GM19328 (cell line): ENCODE measurements at regions not wholly inside any gene's neighbourhood (a gene's known extent, or its start where the extent isn't known, plus 50 kb on each side); places are given as distances from the start of the nearest gene placed in this dataset.

Experiments
- ATAC-seq: cut with Tn5 transposase; IDR thresholded peaks from one replicate; pipeline ENCODE4 v1.9.1; 2021; ENCODE audit warnings: mild to moderate bottlenecking, moderate library complexity; ENCODE audit not compliant: unreplicated experiment

DNA sequence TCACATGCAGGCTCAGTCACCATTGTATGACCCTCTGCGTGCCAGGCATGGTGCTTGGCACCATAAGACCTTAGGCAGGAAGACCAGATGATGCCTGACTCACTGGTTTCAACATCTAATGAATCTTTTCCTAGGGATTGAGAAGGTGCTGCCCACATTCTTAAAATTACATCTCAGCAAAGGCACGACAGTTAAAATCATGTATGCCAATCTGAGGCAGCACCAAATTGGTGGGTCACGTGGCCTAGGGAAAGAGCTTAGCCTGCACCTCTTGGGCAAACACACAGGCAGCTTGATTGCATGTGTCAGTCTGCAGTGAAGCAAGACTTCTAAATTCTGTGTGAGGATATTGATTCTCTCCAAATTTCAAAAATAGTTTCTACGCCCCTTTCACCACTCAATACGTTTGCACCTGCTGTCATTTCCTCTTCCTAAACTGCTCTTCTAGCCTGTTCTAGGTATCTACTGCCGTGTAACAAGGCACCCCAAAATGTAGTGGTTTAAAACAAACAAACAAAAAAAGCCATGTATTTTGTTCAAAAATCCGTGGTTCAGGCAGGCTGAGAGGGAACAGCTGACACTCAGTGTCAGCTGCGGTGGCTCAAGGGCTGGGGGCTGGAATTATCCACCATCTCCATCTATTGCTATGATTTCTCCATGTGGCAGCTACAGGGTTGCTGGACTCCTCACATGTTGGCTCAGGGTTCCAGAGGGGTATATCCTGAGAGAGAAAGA lies 160.2 kb upstream of the FGGY start:
- no peak for ATAC-seq

GRCh38 chr1:59137276-59137615 lies 159.6 kb upstream of the FGGY start:
- no peak for ATAC-seq

DNA sequence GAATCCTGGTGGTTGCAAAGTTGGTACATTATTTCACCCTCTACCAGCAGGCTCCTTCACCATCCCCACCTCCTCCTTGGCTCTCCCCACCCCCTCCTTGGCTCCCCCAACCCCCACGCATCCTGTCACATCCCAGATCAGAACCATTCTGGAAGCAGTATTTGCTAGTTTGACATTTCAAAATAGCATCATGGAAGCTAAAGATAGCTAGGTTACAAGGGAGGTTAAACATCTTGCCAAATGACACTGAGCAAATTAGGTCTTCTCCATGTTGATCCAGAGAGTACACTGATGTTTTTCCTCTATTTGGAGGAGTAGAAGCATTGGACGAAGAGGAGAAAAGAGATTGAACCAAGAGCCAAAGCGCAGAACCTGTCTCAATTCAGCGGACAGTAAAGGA lies 158.9 kb upstream of the FGGY start:
- ATAC-seq: no peak

- ATAC-seq: no peak
Measured at GRCh38 chr1:59138402-59138801, 158.5 kb upstream of the FGGY start.

- ATAC-seq: no peak
Measured at GRCh38 chr1:59139396-59139795, 157.5 kb upstream of the FGGY start.

GRCh38 chr1:59141267-59141863 lies 155.5 kb upstream of the FGGY start:
- ATAC-seq: no peak

- no peak for ATAC-seq
Measured at GRCh38 chr1:59142311-59143132, 154.4 kb upstream of the FGGY start.

- no peak for ATAC-seq
Measured at GRCh38 chr1:59143133-59143487, 153.8 kb upstream of the FGGY start.

GRCh38 chr1:59143811-59144210 lies 153.1 kb upstream of the FGGY start:
- ATAC-seq: no peak

DNA sequence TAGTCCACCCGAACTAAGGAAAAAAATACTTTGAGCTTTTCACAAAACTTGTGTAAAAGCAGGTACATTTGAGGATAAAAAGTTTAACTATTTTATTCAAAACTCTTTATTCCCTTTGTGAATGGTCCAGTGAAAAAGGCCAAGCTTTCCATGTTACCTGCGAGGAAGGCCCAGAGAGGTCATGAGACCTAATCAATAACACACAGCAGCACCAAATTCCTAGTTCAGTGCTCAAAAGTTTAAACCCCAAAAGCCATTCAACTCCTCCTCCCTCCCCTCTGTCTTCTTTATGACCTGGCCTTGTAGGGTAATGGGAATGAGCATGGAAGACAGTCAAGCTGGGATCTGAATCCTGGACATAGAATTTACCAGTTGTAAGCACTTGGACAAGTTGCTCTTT lies 151.9 kb upstream of the FGGY start:
- ATAC-seq: no peak

- no peak for ATAC-seq
Measured at GRCh38 chr1:59146056-59146455, 150.8 kb upstream of the FGGY start.

GRCh38 chr1:59146651-59147358 lies 150.1 kb upstream of the FGGY start:
- ATAC-seq: peak; percentile 44

DNA sequence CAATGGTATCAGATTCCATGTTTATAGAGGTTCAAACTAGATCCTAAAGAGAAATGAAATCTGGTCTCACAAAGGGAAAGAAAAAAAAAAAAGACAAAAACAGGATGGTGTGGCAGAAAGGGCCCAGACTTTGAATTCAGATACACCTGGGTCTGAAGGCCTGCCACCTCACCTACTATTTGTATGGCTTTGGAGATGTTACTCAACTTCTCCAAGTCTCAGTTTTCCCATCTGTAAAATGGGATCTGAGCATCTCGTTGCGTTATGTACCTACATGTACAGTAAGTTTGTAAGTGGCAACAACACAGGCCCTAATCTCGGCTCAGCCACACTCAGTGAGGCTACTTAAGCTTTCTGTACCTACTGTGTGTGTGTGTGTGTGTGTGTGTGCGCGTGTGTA lies 147.5 kb upstream of the FGGY start:
- ATAC-seq: no peak

DNA sequence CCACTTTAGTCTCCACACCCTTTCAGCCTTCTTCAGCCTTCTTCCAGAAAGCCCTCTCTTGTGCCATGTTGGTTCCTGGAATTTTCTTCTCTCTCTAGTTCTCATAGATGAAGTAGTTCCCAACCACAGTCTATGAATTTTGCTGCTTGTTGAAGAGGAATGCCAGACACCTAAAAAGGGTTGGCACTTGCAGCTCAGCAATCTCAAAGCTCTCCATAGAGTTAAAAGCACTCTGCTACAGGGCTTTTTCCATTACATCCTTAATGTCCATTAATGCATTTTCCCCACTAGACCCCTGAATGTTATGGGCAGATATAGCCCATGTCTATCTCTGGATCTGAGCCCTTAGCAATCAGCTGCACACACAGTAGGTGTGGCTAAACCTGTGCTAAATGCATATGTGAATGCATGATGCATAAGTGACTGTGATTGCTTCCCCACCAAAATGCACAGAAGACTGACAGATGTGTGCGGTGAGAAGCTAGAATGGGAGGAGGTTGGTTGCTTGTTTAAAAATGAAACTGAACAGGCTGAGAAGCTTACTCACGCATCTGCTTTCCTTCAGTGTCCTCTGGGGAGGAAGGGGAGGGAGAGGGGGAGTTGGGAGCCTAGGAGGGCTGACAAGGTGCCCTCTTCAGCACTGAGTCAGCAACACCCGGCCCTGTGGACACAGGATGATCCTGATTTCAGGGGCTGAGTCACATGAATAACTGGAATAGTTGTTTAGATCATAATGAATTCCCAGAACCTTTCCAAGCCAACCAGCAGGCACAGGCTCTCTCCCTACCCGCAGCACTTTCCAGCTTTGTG lies 146.1 kb upstream of the FGGY start:
- peak; percentile 46 for ATAC-seq

- ATAC-seq: no peak
Measured at GRCh38 chr1:59151387-59151761, 145.5 kb upstream of the FGGY start.

GRCh38 chr1:59151860-59152259 lies 145.0 kb upstream of the FGGY start:
- ATAC-seq: no peak

GRCh38 chr1:59152511-59152910 lies 144.4 kb upstream of the FGGY start:
- no peak for ATAC-seq

- no peak for ATAC-seq
Measured at GRCh38 chr1:59154401-59154800, 142.5 kb upstream of the FGGY start.

- ATAC-seq: no peak
Measured at GRCh38 chr1:59155351-59155750, 141.5 kb upstream of the FGGY start.

- ATAC-seq: no peak
Measured at GRCh38 chr1:59156051-59156450, 140.8 kb upstream of the FGGY start.
